Right ventricle myocardium superior (tissue), 1 donor: ENCODE measurements at regions not wholly inside any gene's neighbourhood (a gene's known extent, or its start where the extent isn't known, plus 50 kb on each side); places are given as distances from the start of the nearest gene placed in this dataset.

Experiments
- ATAC-seq: fragments of 200-7000 bp; cut with Tn5 transposase; one replicate; pipeline ENCODE4 v1.9.1; 2020; ENCODE audit warnings: mild to moderate bottlenecking; ENCODE audit not compliant: poor library complexity
- DNase-seq: peaks from one replicate; pipeline ENCODE4 v3.0.0-alpha.2; 2020
- intact Hi-C: fragments of 100-400 bp; cut with DNase I; formaldehyde crosslinking; loops from one replicate; pipeline ENCODE4 v1.11.2; 2022
- donor health status: DM: no; HTN: yes; CAD: no; lungs with severe emphysema.

DNA sequence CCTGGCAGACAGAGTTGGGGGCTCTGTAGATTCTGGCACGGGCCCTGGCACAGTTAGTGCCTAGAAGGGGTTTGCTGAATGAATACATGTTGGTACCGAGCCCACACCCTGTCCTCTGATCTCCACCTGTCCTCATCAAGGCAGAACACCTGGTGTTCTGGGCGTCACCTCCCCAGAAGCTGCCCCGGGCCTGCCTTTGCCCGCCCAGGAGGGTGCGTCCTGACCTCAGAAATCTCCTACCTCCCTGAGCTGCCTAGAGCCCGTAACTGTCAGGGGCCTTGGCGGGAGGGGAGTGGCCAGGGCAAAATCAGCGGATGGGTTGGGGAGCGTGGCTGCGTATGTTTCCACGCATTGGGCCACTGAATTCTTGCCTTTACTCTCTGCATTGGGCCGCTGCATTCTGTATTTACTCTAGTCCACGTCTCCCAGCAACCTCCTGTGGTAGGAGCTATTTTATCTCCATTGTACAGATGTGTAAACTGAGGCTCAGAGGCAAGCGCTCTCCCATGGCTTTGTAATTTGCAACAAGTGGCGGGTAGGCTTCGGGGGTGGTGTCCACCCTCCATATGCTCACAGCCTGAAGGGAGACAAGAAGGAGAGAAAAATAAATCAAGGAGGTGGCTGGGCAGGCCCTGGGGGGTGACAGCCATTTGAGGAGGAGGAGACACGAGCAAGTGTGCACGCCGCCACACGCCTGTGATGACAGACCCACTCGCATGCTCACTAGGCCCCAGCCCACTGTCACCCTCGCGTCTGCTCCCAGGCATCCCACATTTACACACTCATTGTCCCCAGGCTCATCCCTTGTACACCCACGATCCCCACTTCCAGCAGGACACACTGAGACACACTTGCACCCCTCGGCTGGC lies 95.7 kb upstream of the WNT4 start:
- DNase-seq (peak; percentile 20), ATAC-seq (no peak)
- intact Hi-C loops, result no loop called here

DNA sequence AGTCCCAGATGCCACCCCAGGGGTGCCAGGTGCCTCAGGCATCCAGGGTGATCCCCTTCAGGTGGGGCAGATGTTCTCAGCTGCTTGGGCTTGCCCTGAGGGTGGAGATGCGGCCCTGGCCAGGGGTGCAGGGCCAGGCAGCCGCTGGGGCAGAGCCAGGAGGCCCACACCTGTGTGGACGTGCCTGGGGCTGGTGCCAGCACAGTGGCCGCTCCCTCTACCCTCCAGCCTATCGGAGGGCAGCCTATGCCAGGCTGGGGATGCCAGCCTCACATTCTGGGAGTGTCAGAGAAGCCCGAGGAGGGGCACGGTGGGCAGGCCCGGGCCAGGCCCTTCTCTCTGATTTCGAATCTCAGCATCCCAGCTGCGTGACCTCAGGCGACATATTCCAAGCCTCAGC lies 96.5 kb upstream of the WNT4 start:
- intact Hi-C loops, result no loop called here
- ATAC-seq (no peak), DNase-seq (no peak)

- intact Hi-C loops, result no loop called here
- DNase-seq, result no peak
- no peak for ATAC-seq
These were observed 98.4 kb upstream of the WNT4 start for GRCh38 chr1:22241250-22241649.

DNA sequence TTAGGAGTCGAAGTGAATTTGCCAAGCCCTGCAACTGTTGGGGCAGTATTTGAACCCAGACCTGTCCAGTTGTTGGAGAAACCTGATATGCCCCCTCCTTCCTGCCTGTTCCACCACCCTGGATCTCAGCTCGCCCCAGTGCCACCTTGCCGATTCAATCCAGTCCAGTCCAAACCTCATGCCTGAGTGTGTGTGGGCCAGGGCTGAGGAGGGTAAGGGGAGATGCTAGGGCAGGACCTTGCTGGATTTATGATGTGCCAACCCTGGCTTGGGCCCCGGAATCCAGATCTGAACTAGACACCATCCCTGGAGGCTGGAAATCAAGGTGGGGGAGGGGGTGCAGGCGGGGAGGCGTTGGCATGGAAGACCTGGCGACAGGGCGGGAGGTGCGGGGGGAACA lies 98.9 kb upstream of the WNT4 start:
- no peak for DNase-seq
- ATAC-seq, result no peak
- intact Hi-C loops, result no loop called here

GRCh38 chr1:22245100-22245650 lies 102.3 kb upstream of the WNT4 start:
- ATAC-seq (no peak), DNase-seq (no peak)
- intact Hi-C loops, result no loop called here

- intact Hi-C loops, result no loop called here
- ATAC-seq (no peak), DNase-seq (no peak)
These were observed 102.8 kb upstream of the WNT4 start for GRCh38 chr1:22245726-22246125.

DNA sequence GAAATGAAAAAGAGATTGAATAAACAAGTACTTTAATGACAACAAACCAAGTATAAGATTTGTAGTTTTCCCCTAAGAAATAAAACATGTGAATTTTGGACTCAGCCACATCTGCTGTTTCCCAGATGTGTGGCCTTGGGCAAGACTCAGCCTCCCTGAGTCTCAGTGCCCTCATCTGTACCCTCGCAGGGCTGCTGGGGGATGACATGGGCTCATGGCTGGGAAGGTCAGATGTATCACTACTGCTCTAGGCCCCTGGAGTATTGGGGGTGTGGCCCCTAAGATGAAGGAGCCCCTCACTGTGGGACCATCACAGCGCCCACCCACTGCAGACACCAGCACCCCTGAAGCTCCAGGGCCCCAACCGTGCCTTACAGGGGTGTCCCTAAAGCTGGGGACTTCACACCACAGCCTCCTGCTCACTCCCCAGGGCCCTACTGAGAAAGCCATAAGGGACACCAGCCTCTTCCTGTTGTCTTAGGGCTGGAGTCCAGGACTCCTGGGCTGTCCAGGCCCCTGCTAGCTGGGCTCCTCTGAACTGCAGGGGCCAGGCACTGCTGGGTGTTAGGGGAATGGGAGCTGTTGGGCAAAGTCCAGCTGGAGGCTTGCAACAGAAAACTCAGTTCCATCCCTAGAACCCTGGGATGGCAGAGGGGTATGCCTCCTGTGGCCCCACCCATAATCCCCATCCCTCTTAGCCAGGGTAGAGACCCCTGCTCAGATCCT lies 104.0 kb upstream of the WNT4 start:
- intact Hi-C loops, result no loop called here
- ATAC-seq, result no peak
- DNase-seq, result no peak

GRCh38 chr1:22247527-22248245 lies 104.8 kb upstream of the WNT4 start:
- ATAC-seq (no peak), DNase-seq (no peak)
- intact Hi-C loops, result no loop called here

DNA sequence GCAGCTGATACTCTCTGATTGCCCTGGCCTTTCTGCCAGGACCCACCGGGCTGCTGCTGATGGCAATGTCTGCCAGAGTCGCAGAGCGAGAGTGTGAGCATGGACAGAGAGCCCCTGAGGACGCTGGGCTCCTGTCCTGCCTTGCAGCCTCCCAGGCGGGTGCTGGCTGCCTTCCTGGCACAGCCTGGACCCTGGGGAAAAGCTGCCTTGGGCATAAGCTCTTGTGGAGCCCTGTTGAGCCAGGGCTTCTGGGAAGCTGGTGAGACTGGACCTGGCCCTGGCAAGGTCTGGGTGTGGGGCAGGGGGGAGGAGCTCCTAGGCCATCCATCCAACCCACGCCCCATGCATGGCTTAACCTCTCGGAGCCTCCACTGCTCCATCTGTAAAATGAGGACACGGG lies 105.8 kb upstream of the WNT4 start:
- ATAC-seq (no peak), DNase-seq (no peak)
- intact Hi-C loops, result no loop called here

DNA sequence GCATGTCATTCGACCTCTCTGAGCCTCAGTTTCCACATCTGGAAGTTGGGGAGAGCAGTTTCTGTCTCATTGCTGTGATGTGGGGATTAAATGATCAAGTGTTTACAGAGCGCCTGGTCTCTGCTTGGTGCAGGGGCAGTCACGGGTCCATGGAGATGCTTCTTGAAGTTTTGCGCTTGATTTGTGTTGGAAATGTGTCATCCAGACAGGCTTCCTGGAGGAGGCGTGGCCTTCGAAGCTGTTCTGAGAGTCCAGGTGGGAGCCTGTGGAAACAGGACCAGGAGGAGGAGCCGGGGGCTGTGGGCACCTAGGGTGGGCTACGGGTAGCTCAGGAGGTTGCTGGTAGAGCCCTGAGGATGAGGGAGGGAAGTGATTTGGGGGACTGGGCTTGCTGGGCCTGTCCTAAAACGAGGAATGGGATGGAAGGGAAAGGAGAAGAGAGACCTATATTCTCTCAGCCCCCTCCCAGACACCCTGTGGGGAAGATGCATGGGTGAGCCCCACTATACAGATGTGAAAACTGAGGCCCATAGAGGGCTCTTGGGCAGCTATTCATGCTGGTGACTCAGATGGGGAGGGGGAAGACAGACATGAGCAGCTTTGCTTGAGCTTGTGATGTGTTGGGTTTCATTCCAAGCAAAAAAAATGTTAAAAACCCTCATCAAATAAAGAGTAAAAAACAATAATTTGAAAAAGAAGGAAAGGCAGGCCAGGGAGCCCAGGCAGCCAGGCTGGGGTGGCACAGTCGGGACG lies 107.2 kb upstream of the WNT4 start:
- intact Hi-C loops, result no loop called here
- no peak for ATAC-seq

GRCh38 chr1:22250724-22251123 lies 107.8 kb upstream of the WNT4 start:
- ATAC-seq (no peak), DNase-seq (no peak)
- intact Hi-C loops, result no loop called here

More for the DNA sequence above, 107.2 kb upstream of the WNT4 start:
- no peak for DNase-seq

GRCh38 chr1:22252251-22252650 lies 109.4 kb upstream of the WNT4 start:
- ATAC-seq, result no peak
- intact Hi-C loops, result no loop called here
- DNase-seq, result no peak

DNA sequence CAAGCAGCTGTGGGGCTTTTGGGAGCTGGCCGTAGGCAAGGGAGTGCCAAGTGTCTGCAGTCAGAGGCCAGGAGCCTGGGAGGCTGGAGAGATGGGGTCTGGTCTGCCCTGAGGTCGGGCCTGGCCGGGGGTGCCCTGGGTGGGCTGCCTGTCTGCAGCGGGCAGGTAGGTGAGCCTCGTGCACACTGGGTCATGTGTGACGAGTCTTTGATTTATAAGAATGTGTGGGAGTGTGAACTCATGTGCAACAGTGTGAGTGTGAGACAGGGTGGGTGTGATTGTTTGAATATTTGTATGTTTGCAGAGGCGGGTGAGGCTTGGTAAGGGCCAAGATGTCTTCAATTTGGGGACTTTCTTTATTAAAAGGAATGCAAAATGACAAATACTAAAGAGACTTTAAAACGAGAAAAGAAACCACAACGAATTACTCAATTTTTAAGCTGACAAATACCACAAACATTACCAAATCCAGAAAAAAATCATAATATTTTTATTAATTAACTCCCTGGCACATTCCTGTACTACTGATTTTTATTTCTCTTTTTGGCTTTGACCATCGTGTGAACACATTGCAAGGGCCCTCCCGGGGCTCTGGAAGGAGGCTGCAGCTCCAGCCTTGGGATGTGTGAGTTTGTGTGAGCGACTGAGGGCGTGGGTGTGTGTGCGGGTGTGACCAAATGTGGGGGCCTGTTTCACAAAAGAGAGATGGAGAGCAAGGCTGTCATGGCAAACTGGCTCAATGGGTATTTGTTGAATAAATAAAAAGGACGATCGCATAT lies 110.3 kb upstream of the WNT4 start:
- intact Hi-C loops, result no loop called here
- ATAC-seq (no peak), DNase-seq (no peak)

DNA sequence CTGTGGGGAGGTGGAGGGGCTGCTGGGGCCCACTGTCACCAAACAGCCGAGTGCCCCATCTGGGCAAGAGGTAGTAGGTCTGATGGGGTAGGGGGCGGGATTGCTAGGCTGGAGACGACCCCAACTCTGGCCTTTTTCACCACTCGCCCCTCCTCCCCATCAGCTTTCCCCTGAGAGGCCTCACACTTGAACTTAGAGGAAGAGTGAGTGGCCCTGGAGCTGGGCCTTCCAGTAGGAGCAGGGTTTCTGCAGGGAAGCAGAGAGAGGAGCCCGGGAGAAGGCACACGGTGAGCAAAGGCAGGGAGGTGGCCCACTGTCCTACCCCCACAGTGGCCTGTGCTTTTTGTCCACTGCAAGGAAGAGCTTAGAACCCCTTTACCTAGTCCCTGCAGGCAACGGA lies 111.9 kb upstream of the WNT4 start:
- DNase-seq (no peak), ATAC-seq (no peak)
- intact Hi-C loops, result no loop called here

DNA sequence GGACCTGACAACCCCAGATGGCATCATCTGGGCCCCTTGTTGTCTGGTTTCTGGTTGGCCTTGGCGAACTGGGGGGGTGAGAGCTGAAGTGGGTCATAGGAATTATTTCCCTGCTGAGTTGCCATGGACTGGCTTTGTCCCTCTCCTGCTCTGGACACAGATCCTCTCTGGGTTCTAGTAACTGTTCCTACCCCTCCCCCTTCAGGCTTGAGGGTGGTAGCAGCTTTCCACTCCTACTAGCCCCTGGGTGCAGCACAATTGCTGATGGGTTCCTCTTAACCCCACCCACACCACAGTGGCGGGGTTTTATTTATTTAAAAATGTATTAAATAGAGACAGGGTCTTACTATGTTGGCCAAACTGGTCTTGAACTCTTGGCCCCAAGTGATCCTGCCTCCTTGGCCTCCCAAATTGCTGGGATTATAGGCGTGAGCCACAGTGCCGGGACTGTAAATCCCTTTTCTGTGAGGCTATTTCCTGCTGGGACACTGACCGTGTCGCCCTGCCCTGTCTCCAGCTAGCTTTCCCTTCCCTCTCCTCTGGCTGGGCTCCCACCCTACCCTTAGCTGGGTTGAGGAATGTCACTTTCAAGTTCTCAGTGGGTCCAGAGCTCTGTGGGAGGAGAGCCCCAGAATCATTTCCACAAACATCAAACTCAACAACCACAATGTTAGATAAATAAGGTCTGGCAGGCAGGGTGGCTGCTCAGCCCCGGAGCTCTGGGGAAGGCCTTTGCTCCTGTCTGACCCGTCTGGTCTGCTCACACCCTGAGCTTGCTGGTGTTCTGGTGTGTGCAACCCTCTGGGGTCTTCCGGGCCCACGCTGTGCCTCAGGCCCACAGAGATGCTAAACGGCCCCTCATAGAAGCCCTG lies 112.7 kb upstream of the WNT4 start:
- no peak for ATAC-seq
- intact Hi-C loops, result no loop called here
- DNase-seq, result no peak

DNA sequence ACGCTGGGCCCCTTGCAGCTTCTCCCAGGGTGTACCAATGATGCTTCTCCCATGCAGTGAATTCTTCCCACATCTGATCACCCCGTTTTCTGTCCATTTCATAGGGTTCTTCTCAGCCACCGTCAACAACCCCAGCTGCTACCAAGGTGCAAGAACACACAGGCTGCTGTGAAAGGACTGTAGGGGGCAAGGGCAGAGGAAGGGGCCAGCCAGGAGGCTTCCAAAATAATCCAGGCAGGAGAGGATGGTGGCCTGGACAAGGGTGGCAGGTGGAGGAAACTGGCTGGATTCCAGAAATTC lies 113.3 kb upstream of the WNT4 start:
- intact Hi-C loops, result no loop called here
- no peak for ATAC-seq
- DNase-seq, result no peak
